H1 (cell line): ENCODE measurements at regions not wholly inside any gene's neighbourhood (a gene's known extent, or its start where the extent isn't known, plus 50 kb on each side); places are given as distances from the start of the nearest gene placed in this dataset.

ENCODE experiments used
- CTCF ChIA-PET: fragments of 300-600 bp; sonication (Branson Sonifier 250); formaldehyde crosslinking; loops from one replicate; lab custom pipeline; 2021; ENCODE audit not compliant: partially characterized antibody; lab: Charles Lee
- POLR2A ChIA-PET: fragments of 300-600 bp; sonication (Branson Sonifier 250); formaldehyde crosslinking; loops from one replicate; lab custom pipeline; 2021; ENCODE audit warnings: inconsistent platforms; ENCODE audit not compliant: partially characterized antibody; lab: Charles Lee
- DNase-seq, 2 experiments: peaks; one replicate each; pipeline versions ENCODE4 v3.0.0 to v3.0.0-alpha.2; 2010 to 2022; ENCODE audit warnings: low spot score in 2 of 2, low read depth in 1 of 2, mixed read lengths in 1 of 2
- FAIRE-seq: peaks from 2 replicates; lab custom pipeline; 2011; peaks lifted over from hg19 to GRCh38; lab: Jason Lieb, UNC
- H2AFZ ChIP-seq: 2 replicates; pipeline ENCODE4 v1.8.1; 2012; ENCODE audit warnings: low read length, inconsistent platforms
- H2AK5ac ChIP-seq: 2 replicates; pipeline ENCODE4 v1.6.1; 2013; ENCODE audit warnings: low read depth, low read length
- H2BK120ac ChIP-seq: replicated peaks from 2 replicates; pipeline ENCODE3; 2013; ENCODE audit warnings: low read depth, low read length, inconsistent platforms
- H2BK12ac ChIP-seq: 2 replicates; pipeline ENCODE4 v1.6.1; 2013; ENCODE audit warnings: low read depth, low read length
- H2BK15ac ChIP-seq: 2 replicates; pipeline ENCODE4 v1.6.1; 2013; ENCODE audit warnings: low read length
- H2BK20ac ChIP-seq: 2 replicates; pipeline ENCODE4 v1.6.1; 2013; ENCODE audit warnings: low read length
- H2BK5ac ChIP-seq: 2 replicates; pipeline ENCODE4 v1.6.1; 2013; ENCODE audit warnings: low read depth, low read length
- H3K14ac ChIP-seq: 2 replicates; pipeline ENCODE4 v1.6.1; 2013; ENCODE audit warnings: inconsistent platforms; ENCODE audit not compliant: insufficient read length
- H3K18ac ChIP-seq: 2 replicates; pipeline ENCODE4 v1.6.1; 2013; ENCODE audit warnings: low read length; ENCODE audit errors: extremely low read depth
- H3K23ac ChIP-seq: 2 replicates; pipeline ENCODE4 v1.6.1; 2013; ENCODE audit warnings: inconsistent platforms; ENCODE audit not compliant: insufficient read length
- H3K23me2 ChIP-seq: 2 replicates; pipeline ENCODE4 v1.6.1; 2013; ENCODE audit warnings: low read depth, low read length
- H3K27ac ChIP-seq: 2 replicates; pipeline ENCODE4 v1.6.1; 2011; ENCODE audit warnings: low read depth, low read length, inconsistent platforms
- H3K27me3 ChIP-seq, 4 experiments: replicated peaks in 1 of 4; 1 replicate in 1 of 4; 2 replicates in 3 of 4; pipeline versions ENCODE4 v1.6.1 to v1.8.1; 2011 to 2013; ENCODE audit warnings: low read length in 3 of 4, mild to moderate bottlenecking in 3 of 4, inconsistent platforms in 2 of 4, mixed read lengths in 2 of 4, moderate library complexity in 1 of 4; ENCODE audit not compliant: control insufficient read depth in 3 of 4, insufficient read depth in 3 of 4; ENCODE audit errors: extremely low read depth in 1 of 4
- H3K36me3 ChIP-seq, 4 experiments: 2 replicates each; pipeline versions ENCODE4 v1.6.1 to v1.8.1; 2011 to 2013; ENCODE audit warnings: mild to moderate bottlenecking in 4 of 4, low read length in 3 of 4, moderate library complexity in 2 of 4, control low read depth in 1 of 4, inconsistent platforms in 1 of 4; ENCODE audit not compliant: insufficient read depth in 4 of 4, control insufficient read depth in 2 of 4
- H3K4ac ChIP-seq: replicated peaks from 2 replicates; pipeline ENCODE3; 2013; ENCODE audit warnings: low read length, low read depth, mixed read lengths, inconsistent platforms; ENCODE audit not compliant: insufficient read length
- H3K4me1 ChIP-seq, 4 experiments: replicated peaks in 1 of 4; 1 replicate in 1 of 4; 2 replicates in 3 of 4; pipeline versions ENCODE4 v1.6.1 to v1.8.1; 2011 to 2013; ENCODE audit warnings: low read length in 3 of 4, inconsistent platforms in 2 of 4, mixed read lengths in 1 of 4; ENCODE audit not compliant: insufficient read depth in 4 of 4, control insufficient read depth in 3 of 4
- H3K4me2 ChIP-seq, 2 experiments: 2 replicates each; pipeline versions ENCODE4 v1.6.1 to v1.8.1; 2011 to 2013; ENCODE audit warnings: low read depth in 2 of 2, low read length in 2 of 2, control low read depth in 1 of 2, inconsistent platforms in 1 of 2, mild to moderate bottlenecking in 1 of 2; ENCODE audit not compliant: insufficient read depth in 1 of 2
- H3K4me3 ChIP-seq, 4 experiments: fragments of 200-600, 300-600 bp in 1 of 4; sonication (generic), shearing (Covaris generic), sonication (Bioruptor Twin) in 1 of 4; 2 replicates each; pipeline versions ENCODE4 v1.5.1 to v1.8.1; 2011 to 2016; ENCODE audit warnings: low read length in 4 of 4, low read depth in 3 of 4, control low read depth in 2 of 4, inconsistent platforms in 2 of 4, mild to moderate bottlenecking in 2 of 4, mixed read lengths in 1 of 4, moderate library complexity in 1 of 4; ENCODE audit not compliant: insufficient read depth in 2 of 4; ENCODE audit errors: extremely low read depth in 1 of 4
- H3K56ac ChIP-seq: replicated peaks from 2 replicates; pipeline ENCODE3; 2013; ENCODE audit warnings: low read depth, mild to moderate bottlenecking, mixed read lengths, low read length, inconsistent platforms; ENCODE audit not compliant: insufficient read length
- H3K79me1 ChIP-seq: 2 replicates; pipeline ENCODE4 v1.6.1; 2013; ENCODE audit warnings: low read depth, low read length, control low read depth
- H3K79me2 ChIP-seq, 2 experiments: 2 replicates each; pipeline versions ENCODE4 v1.6.1 to v1.8.1; 2012 to 2013; ENCODE audit warnings: low read length in 2 of 2, mild to moderate bottlenecking in 2 of 2, inconsistent platforms in 1 of 2; ENCODE audit not compliant: insufficient read depth in 2 of 2, control insufficient read depth in 1 of 2
- H3K9ac ChIP-seq, 4 experiments: replicated peaks in 1 of 4; 1 replicate in 1 of 4; 2 replicates in 3 of 4; pipeline versions ENCODE4 v1.6.1 to v1.8.1; 2011 to 2013; ENCODE audit warnings: low read depth in 3 of 4, low read length in 3 of 4, control low read depth in 2 of 4, mild to moderate bottlenecking in 2 of 4, moderate library complexity in 2 of 4, inconsistent platforms in 1 of 4; ENCODE audit errors: extremely low read depth in 1 of 4
- H3K9me3 ChIP-seq, 2 experiments: 2 replicates each; pipeline versions ENCODE4 v1.6.1 to v1.8.1; 2012 to 2013; ENCODE audit warnings: mild to moderate bottlenecking in 2 of 2, moderate library complexity in 2 of 2, control low read depth in 1 of 2, inconsistent platforms in 1 of 2, low read depth in 1 of 2, low read length in 1 of 2, mixed read lengths in 1 of 2; ENCODE audit not compliant: insufficient read depth in 2 of 2
- H4K20me1 ChIP-seq, 2 experiments: replicated peaks in 1 of 2; 2 replicates each; pipeline versions ENCODE3 to v1.8.1; 2011 to 2013; ENCODE audit warnings: inconsistent platforms in 2 of 2, low read length in 2 of 2, mild to moderate bottlenecking in 1 of 2; ENCODE audit not compliant: insufficient read depth in 2 of 2, control insufficient read depth in 1 of 2
- H4K5ac ChIP-seq: 2 replicates; pipeline ENCODE4 v1.6.1; 2013; ENCODE audit warnings: low read length, low read depth, mixed read lengths, inconsistent platforms; ENCODE audit not compliant: insufficient read length
- H4K8ac ChIP-seq: 2 replicates; pipeline ENCODE4 v1.8.0; 2013; ENCODE audit warnings: mild to moderate bottlenecking, moderate library complexity, low read length, inconsistent platforms; ENCODE audit not compliant: insufficient read depth; ENCODE audit errors: extremely low read depth
- H4K91ac ChIP-seq: replicated peaks from 2 replicates; pipeline ENCODE3; 2013; ENCODE audit warnings: low read length, mixed read lengths, inconsistent platforms; ENCODE audit not compliant: insufficient read length
- CHD1 ChIP-seq: IDR thresholded peaks from 2 replicates; pipeline ENCODE4 v1.6.1; 2012; ENCODE audit warnings: low read depth, low read length, improper control_type of control experiment
- SP4 ChIP-seq: IDR thresholded peaks from 2 replicates; pipeline ENCODE4 v1.6.1; 2012; ENCODE audit warnings: low read length, inconsistent platforms
- WGBS, 2 experiments: shearing (Covaris generic) in 1 of 2; methylation state at CpG; one replicate each; pipeline versions ENCODE4 v1.1.6 to v1.1.7; 2013 to 2015; ENCODE audit warnings: low lambda C conversion rate in 2 of 2, mixed read lengths in 2 of 2, inconsistent platforms in 1 of 2, low coverage in 1 of 2, missing lambda C conversion rate in 1 of 2; ENCODE audit not compliant: insufficient replicate concordance in 2 of 2, insufficient coverage in 1 of 2, insufficient read length in 1 of 2; ENCODE audit errors: extremely low coverage in 1 of 2, missing lambda C conversion rate in 1 of 2; 5-methylcytosine and 5-hydroxymethylcytosine counted together

DNA sequence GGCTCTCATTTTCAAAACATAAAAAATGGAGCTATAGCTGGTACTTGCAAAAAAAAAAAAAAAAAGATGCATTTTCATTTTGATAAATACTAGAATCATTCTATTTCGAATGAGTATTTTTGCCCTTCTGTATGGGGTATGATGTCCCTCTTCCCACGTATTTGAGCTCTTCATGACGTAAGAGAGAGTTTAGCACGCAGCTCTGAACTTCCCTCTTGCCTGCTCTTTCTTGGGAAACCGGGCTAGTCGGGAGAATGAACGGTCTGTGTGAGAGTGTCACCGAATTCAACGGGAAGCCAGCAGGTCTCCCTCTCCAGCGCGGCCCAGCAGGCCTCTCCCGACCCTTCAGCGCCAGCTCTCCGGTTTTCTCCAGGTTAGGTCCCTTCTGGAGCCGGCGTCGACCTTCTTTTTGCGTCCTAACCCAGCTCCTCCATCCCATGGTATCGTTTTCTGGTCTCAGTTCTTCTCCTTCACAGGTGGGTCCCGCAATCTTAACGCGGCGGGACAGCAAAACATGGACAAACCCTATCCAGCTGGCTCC lies 159.2 kb upstream of the PITRM1 start:
- peaks cover 0 to 5% (median 2%) of the 10 kb centered on the region in 4 experiments; a peak in 3 of 7 replicates for H3K4me1 ChIP-seq
- no peak overlapping the region for H2AK5ac ChIP-seq
- H3K14ac ChIP-seq, result no peak overlapping the region
- no peak overlapping the region for H3K9ac ChIP-seq
- ChIA-PET POLR2A (no interaction called here), CTCF (interaction anchor here (0.6 to 1.6 kb wide), 3 partner anchors 11 to 70 kb away, joined by 3 to 4 read pairs (median 3); no protein-coding TSS in a partner anchor)
- WGBS, 2 experiments, result 95% methylated on average over 23 of the region's 23 CpGs; no CpG with 5 or more reads in 1 of the 2 experiments
- no peak overlapping the region for H4K8ac ChIP-seq
- no peak overlapping the region for H2BK120ac ChIP-seq
- H4K20me1 ChIP-seq, result no peaks in the 10 kb centered on the region
- H3K18ac ChIP-seq, result no peak overlapping the region
- H3K4me3 ChIP-seq, result no peak overlapping the region
- no peak overlapping the region for H3K4me2 ChIP-seq
- H4K5ac ChIP-seq, result no peak overlapping the region
- DNase-seq, result no peak
- TF ChIP-seq SP4 (no peak), CHD1 (no peak)
- no peak overlapping the region for H3K23ac ChIP-seq
- H2BK20ac ChIP-seq, result no peak overlapping the region
- H3K4ac ChIP-seq, result no peak overlapping the region
- no peaks in the 10 kb centered on the region for H3K9me3 ChIP-seq
- H2AFZ ChIP-seq, result no peak overlapping the region
- H3K27me3 ChIP-seq, result no peaks in the 10 kb centered on the region
- no peaks in the 10 kb centered on the region for H3K79me1 ChIP-seq
- no peak overlapping the region for H3K27ac ChIP-seq
- H2BK5ac ChIP-seq, result no peak overlapping the region
- FAIRE-seq, result no peak
- no peak overlapping the region for H2BK12ac ChIP-seq
- no peaks in the 10 kb centered on the region for H3K36me3 ChIP-seq
- no peak overlapping the region for H3K56ac ChIP-seq
- no peaks in the 10 kb centered on the region for H3K23me2 ChIP-seq
- H4K91ac ChIP-seq, result no peak overlapping the region
- H2BK15ac ChIP-seq, result no peak overlapping the region
- no peaks in the 10 kb centered on the region for H3K79me2 ChIP-seq
